Thyroid gland (tissue), 4 donors: ENCODE measurements at regions not wholly inside any gene's neighbourhood (a gene's known extent, or its start where the extent isn't known, plus 50 kb on each side); places are given as distances from the start of the nearest gene placed in this dataset.

ENCODE experiments used
- CTCF ChIP-seq, 6 experiments: fragments of 200-600 bp in 3 of 6; fragments of 450-650 bp in 3 of 6; sonication (generic) in 3 of 6; IDR thresholded peaks; one replicate each; pipeline ENCODE4 v1.5.1; 2016 to 2019; ENCODE audit warnings: antibody characterized with exemption in 6 of 6, mild to moderate bottlenecking in 2 of 6, inconsistent platforms in 1 of 6, moderate library complexity in 1 of 6
- POLR2A ChIP-seq, 2 donors: fragments of 450-650 bp; IDR thresholded peaks; one replicate each; pipeline ENCODE4 v1.6.1; 2017; ENCODE audit warnings: antibody characterized with exemption in 2 of 2, mild to moderate bottlenecking in 2 of 2, moderate library complexity in 1 of 2

GRCh38 chr9:113651896-113652295 lies 188.4 kb downstream of the RGS3 start:
- no peak for TF ChIP-seq CTCF (IDR thresholded peaks at IDR 0.05)
- TF ChIP-seq POLR2A (IDR thresholded peaks at IDR 0.05): no peak
